GM18511 (cell line): ENCODE measurements at regions not wholly inside any gene's neighbourhood (a gene's known extent, or its start where the extent isn't known, plus 50 kb on each side); places are given as distances from the start of the nearest gene placed in this dataset.
"Not testable (repeated sequence)": the region's sequence is repeated elsewhere in the genome, so short reads cannot be mapped to it uniquely, and the experiment has no call there.

ENCODE experiments used
- ATAC-seq: cut with Tn5 transposase; IDR thresholded peaks from one replicate; pipeline ENCODE4 v1.9.1; 2021; ENCODE audit warnings: mild to moderate bottlenecking, moderate library complexity; ENCODE audit not compliant: unreplicated experiment

GRCh38 chr6:12348530-12349511 is 58.7 kb downstream of the EDN1 start:
- ATAC-seq, result no peak

DNA sequence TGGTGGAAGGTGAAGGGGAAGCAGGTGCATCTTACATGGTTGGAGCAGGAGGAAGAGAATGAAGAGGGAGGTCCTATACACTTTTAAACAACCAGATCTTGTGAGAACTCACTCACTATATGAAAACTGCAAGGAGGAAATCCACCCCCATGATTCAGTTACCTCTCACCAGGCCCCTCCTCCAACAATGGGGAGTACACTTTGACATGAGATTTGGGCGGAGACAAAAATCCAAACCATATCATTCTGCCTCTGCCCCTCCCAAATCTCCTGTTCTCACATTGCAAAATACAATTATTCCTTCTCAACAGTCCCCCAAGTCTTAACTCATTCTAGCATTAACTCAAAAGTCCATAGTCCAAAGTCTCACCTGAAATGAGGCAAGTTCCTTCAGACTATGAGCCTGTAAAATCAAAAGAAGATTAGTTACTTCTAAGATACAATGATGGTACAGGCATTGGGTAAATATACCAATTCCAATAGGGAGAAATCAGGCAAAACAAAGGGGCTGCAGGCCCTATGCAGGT is 60.5 kb downstream of the EDN1 start:
- no peak for ATAC-seq

- ATAC-seq, result no peak
Measured at GRCh38 chr6:12351672-12352071, 61.5 kb downstream of the EDN1 start.

GRCh38 chr6:12353731-12354130 is 63.6 kb downstream of the EDN1 start:
- ATAC-seq, result no peak

- no peak for ATAC-seq
Measured at GRCh38 chr6:12354499-12354898, 64.3 kb downstream of the EDN1 start.

GRCh38 chr6:12355354-12355753 is 65.2 kb downstream of the EDN1 start:
- ATAC-seq, result no peak

- no peak for ATAC-seq
Measured at GRCh38 chr6:12356431-12356830, 66.3 kb downstream of the EDN1 start.

GRCh38 chr6:12356983-12357972 is 67.1 kb downstream of the EDN1 start:
- ATAC-seq, result peak; percentile 68

- ATAC-seq, result no peak
Measured at GRCh38 chr6:12359036-12359435, 68.9 kb downstream of the EDN1 start.

- ATAC-seq, result no peak
Measured at GRCh38 chr6:12361042-12361765, 71.0 kb downstream of the EDN1 start.

GRCh38 chr6:12363277-12363650 is 73.1 kb downstream of the EDN1 start:
- ATAC-seq, result not testable (repeated sequence)

- ATAC-seq, result peak; percentile 86
Measured at GRCh38 chr6:12363651-12364381, 73.7 kb downstream of the EDN1 start.

DNA sequence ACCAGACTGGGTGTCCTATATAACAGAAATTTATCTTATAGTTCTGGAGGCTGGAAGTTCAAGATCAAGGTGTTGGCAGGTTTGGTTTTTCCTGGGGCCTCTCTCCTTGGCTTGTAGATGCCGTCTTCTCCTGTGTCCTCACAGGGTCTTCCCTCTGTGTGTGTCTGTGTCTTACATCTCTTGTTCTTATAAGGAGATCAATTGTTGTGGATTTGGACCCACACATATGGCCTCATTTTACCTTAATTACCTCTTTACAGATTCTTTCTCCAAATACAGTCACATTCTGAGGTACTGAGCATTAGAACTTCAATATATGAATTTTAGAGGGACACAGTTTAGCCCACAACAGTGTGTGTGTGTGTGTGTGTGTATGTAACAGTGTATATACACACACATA is 74.5 kb downstream of the EDN1 start:
- no peak for ATAC-seq

DNA sequence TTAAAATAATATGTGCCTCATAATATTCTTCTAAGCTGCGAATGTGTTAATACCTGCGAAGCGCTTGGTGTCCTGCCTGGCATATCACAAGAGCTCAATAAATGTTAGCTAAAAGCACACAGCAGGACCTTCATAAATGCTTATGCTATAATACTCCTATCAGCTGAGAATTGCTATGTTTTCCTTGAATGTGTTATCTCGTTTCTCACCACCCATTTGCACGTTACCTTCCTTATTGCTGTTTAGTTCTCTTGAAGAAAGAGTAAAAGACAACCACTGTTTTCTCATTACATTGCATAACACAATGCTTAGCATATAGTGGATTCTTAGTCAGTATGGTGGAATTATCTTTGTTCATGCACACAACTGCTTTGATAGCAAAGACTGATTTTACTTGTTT is 76.6 kb downstream of the EDN1 start:
- no peak for ATAC-seq

DNA sequence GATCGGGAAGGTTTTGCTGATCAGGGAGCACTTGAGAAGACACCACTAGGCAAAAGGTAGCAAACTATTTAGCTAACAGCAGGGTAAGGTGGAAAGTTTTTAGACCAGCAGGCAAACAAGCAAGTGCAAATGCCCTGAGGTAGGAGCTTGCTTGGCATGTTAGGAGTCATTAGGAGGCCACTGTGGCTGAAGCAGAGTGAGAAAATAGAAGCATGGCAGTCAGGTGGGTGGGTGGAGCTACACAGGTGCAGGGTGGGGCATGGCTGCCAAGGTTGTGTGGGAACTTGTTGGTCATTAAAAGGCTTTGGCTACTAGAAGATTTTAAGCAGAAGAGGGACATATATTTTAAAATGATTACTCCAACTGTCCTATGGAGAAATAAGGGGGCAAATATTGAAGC is 77.3 kb downstream of the EDN1 start:
- no peak for ATAC-seq

- ATAC-seq, result no peak
Measured at GRCh38 chr6:12369355-12369754, 79.2 kb downstream of the EDN1 start.

DNA sequence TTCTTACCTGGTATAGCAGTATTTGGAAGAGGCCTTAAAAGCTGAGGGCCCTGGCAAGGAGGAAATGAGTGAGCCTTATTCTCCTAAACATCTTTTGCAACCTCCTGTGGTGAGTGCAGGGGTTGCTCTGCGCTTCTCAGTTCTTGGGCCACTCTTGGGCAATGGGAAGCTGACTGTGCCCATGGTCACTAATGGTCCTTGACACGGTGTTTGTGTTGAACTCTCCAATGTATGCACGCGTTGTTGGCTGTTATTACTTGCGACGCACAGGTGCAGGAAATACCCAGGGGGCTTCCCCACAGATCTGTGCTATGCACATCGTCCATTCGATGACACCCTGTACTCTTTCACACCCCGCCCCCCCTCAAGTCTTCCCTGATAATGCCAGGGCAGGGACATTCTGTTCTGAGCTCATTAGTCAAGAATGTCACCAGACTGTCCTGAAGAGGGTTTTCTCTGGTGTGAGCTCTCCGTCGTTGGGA is 79.7 kb downstream of the EDN1 start:
- peak; percentile 64 for ATAC-seq

DNA sequence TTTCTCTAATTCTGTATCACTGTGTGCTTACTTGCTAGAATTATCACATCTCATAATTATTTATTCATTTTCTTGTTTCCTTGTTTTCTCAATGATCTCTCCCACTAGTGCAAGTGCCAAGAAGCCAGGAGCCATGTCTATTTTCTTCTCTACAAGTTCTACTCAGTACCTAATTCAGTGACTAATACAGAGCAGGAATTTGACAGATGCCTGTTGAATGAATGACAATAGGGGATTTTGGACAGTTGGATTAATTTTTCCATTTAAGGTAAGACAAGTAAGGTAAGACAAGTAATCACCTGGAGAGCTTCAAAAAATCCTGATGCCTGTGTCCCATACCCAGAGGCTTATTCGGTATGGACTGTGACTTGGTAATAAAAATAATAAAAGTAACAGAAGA is 81.0 kb downstream of the EDN1 start:
- peak; percentile 5 for ATAC-seq

- peak; percentile 63 for ATAC-seq
Measured at GRCh38 chr6:12371641-12372146, 81.5 kb downstream of the EDN1 start.

- ATAC-seq, result no peak
Measured at GRCh38 chr6:12379181-12379580, 89.0 kb downstream of the EDN1 start.
